Small intestine (tissue), 7 donors: ENCODE measurements at regions not wholly inside any gene's neighbourhood (a gene's known extent, or its start where the extent isn't known, plus 50 kb on each side); places are given as distances from the start of the nearest gene placed in this dataset.

Experiments
- DNase-seq, 2 donors: peaks; one replicate each; pipeline versions ENCODE4 v3.0.0 to v3.0.0-alpha.2; 2013
- FAIRE-seq: peaks from 2 replicates; lab custom pipeline; 2012; peaks lifted over from hg19 to GRCh38; lab: Jason Lieb, UNC
- H3K27ac ChIP-seq, 3 donors: one replicate each; pipeline ENCODE4 v1.5.1; 2013; ENCODE audit warnings: low read length in 2 of 3, mild to moderate bottlenecking in 2 of 3, control low read depth in 1 of 3, inconsistent platforms in 1 of 3, low read depth in 1 of 3, moderate library complexity in 1 of 3
- H3K27me3 ChIP-seq, 3 donors: one replicate each; pipeline ENCODE4 v1.6.1; 2013; ENCODE audit warnings: low read length in 3 of 3, inconsistent platforms in 1 of 3; ENCODE audit not compliant: control insufficient read depth in 3 of 3, insufficient read depth in 3 of 3
- H3K36me3 ChIP-seq, 3 donors: one replicate each; pipeline ENCODE4 v1.6.1; 2013; ENCODE audit warnings: low read length in 3 of 3, inconsistent platforms in 1 of 3, low read depth in 1 of 3, mild to moderate bottlenecking in 1 of 3, moderate library complexity in 1 of 3; ENCODE audit not compliant: control insufficient read depth in 3 of 3, insufficient read depth in 2 of 3
- H3K4me1 ChIP-seq, 3 donors: one replicate each; pipeline ENCODE4 v1.6.1; 2013; ENCODE audit warnings: low read length in 2 of 3, inconsistent platforms in 1 of 3, low read depth in 1 of 3, mild to moderate bottlenecking in 1 of 3, moderate library complexity in 1 of 3; ENCODE audit not compliant: control insufficient read depth in 3 of 3, insufficient read depth in 2 of 3
- H3K4me3 ChIP-seq, 3 donors: one replicate each; pipeline ENCODE4 v1.5.1; 2013; ENCODE audit warnings: low read length in 3 of 3, control low read depth in 1 of 3, inconsistent platforms in 1 of 3, low read depth in 1 of 3, mild to moderate bottlenecking in 1 of 3, moderate library complexity in 1 of 3
- H3K9me3 ChIP-seq, 2 donors: one replicate each; pipeline ENCODE4 v1.6.1; 2013; ENCODE audit warnings: low read depth in 1 of 2, low read length in 1 of 2; ENCODE audit not compliant: control insufficient read depth in 2 of 2, insufficient read depth in 1 of 2
- WGBS, 3 donors: extraction: QIAGEN DNeasy Blood & Tissue Kit; methylation state at CpG; one replicate each; pipeline ENCODE4 v1.1.7; 2013; 5-methylcytosine and 5-hydroxymethylcytosine counted together
- donor health status: healthy with polysubstance abuse.
- donor health status: control.
- donor health status: control.
- donor health status: Bipolar disorder and iron deficiency.
- donor health status: healthy.

- no peak for FAIRE-seq
- WGBS, 3 donors: 56 to 71% (median 67%) methylated on average over 15 of the region's 15 CpGs
These were observed 50.8 kb upstream of the MRPS22 start for GRCh38 chr3:139292711-139293664.

GRCh38 chr3:139293665-139294023, 50.2 kb upstream of the MRPS22 start:
- Histone ChIP-seq H3K36me3 (no peaks in the 10 kb centered on the region), H3K9me3 (no peaks in the 10 kb centered on the region), H3K27ac (no peak overlapping the region), H3K4me1 (peaks cover 0 to 3% (median 2%) of the 10 kb centered on the region in 3 donors), H3K27me3 (no peaks in the 10 kb centered on the region), H3K4me3 (no peak overlapping the region)
- no peak for FAIRE-seq
- WGBS, 3 donors: 79 to 96% (median 86%) methylated on average over 2 of the region's 2 CpGs
- DNase-seq: no peak

More at GRCh38 chr3:139292711-139293664, 50.8 kb upstream of the MRPS22 start:
- no peak for DNase-seq
- Histone ChIP-seq H3K27me3 (no peaks in the 10 kb centered on the region), H3K36me3 (no peaks in the 10 kb centered on the region), H3K4me3 (no peak overlapping the region), H3K4me1 (peaks cover 0 to 4% (median 2%) of the 10 kb centered on the region in 3 donors), H3K27ac (no peak overlapping the region), H3K9me3 (no peaks in the 10 kb centered on the region)
